ENCODE measurements at regions not wholly inside any gene's neighbourhood (a gene's known extent, or its start where the extent isn't known, plus 50 kb on each side); places are given as distances from the start of the nearest gene placed in this dataset.
"Not testable (repeated sequence)": the region's sequence is repeated elsewhere in the genome, so short reads cannot be mapped to it uniquely, and the experiment has no call there.

GRCh38 chr1:221478050-221478949 is 263.6 kb downstream of the DUSP10 start:
- DNase-seq, result no peak

DNA sequence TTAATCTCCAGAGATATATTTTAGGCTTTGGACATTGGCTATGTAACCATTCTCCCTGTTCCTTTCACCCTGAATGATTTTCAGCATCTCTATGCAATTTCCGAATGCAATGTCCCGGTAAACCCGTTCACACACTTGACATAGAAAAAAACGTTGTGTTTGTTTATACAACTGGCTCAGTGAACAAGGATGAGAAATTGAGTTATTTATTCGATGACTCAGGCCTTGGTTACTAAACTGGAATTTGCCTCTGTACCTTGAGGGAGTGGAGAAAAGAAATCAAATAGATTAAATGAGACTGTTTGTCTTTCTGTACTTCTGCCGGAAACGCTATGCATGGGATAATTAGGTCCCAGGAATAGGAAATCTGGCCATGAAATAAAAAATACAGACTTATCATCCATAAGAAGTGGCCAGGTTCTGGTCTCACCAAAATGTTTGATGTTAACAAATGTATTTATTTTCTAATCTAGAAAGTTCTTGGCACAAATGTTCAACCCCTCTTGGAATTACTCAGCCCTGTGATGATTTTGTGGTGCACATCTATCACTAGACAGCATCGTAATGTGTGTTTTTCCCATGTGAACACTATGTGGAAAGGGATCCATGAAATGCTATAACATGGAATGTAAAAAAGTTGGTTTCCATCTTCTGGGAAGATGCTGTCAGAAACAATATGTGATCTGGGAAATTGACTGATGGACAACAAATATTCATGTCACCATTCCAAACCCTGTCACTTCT is 253.9 kb downstream of the DUSP10 start:
- no peak for DNase-seq

- no peak for DNase-seq
These were observed 253.3 kb downstream of the DUSP10 start for GRCh38 chr1:221488550-221488949.

DNA sequence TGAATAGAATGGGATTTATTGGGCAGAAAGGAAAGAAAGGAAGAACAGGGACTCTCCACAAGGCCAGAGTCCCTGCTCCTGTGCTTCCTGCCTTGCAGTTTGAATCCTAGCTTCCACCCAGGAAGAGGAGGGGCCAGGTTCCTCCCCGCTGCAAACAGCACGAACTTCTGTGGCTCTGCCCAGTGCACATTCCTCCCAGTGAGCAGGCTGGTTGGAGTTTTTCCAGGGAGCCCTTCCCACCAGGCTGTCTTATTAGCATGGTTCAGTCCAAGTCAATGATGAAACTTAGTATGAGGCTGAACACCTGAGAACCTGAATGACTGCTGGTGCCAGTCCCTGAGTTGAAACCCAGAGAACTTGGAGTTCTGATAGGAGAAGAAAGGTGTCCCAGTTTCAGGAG is 247.2 kb downstream of the DUSP10 start:
- DNase-seq, result no peak

DNA sequence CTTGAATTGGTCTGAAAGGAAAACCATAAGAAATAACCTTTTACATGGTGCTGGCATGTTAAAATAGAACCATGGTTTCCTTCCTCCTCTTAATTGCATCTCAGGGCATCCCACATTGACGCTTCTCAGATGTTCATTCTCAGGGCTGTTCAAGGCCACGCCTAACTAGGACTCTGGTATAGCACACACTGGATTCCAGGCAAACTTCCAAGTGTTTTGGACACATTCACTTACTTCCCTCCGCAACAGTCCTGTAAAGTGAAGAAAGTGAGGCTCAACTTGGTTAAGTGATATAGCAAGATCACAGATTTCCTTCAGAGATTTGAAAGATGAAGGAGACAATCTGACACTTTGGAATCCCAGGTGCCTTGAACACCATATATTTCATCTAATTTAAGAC is 244.8 kb downstream of the DUSP10 start:
- DNase-seq, result no peak

DNA sequence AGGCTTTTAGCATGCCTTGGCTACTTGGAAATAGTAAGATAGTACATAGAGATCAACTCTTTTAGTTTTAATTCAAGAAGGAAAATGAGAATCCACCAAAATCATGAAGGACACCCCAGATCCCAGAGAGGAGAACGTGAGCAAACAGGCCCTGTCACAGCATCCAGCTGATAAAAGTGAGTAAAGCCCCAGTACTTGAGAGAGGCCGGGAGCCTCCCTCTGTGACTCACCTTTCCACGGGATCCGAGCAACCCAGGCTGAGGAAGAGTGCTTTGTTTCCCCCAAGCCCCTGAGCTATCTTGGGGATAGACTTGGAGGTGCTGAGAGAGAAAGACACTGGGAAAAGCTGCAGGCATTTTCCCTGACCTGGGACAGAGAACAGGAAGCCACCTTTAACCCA is 238.6 kb downstream of the DUSP10 start:
- DNase-seq, result no peak

DNA sequence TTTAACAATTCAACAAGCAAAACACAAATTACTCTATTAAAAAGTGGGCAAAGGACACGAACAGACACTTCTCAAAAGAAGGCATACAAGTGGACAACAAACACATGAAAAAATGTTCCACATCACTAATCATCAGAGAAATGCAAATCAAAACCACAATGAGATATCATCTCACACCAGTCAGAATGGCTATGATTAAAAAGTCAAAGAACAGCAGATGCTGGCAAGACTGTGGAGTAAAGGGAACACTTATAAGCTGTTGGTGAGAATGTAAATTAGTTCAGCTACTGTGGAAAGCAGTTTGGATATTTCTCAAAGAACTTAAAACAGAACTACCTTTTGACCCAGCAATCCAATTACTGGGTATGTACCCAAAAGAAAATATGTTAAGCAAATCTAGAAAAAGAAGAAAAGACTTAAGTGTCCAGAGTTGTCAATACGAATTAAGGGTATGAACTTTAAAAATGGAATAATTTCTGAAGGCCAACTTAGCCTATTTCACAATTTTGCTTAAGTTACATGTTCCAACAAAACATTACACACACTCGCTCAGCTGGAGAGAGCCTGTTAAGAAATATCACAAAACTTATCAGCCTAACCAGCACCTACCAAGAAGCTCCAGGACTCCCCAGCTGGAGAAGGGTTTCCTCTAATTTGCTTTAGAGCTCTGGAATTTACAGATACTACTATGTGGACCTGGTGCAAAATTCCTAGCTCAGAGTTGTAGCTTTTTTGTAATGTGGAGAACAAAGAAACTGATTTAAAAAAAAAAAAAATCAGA is 232.1 kb downstream of the DUSP10 start:
- no peak for DNase-seq

DNA sequence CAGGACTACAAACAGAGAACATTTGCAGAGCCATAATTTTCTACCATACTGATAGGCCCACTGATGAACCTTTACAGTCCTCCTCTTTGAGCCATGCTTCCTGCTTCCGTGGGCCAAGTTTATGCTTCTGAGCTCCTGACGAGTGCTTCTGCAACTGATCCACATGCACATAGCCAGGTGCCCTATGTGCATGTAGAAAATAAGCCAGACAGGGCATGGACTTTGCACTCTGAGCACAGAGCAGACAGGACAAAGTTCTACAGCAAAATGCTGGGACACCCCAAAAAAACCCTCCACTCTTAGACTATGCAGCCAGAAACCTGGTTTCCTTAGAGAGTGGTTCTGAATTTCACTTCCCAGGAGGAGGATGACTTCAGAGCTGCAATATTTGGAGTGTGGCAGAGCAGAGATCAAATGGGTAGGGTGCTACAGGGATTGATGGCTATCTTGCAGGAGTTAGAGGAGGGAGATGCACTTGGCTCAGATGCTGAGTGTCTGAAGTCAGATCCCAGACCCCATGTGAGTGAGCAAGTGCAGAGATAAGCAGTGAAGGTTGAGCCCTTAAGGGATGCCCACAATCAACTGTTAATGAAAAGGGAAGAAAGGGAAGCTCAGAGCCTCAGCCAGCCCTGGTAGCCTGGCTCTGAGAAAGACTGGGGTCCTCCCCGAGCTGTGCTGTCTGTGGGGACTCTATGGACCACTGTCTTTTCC is 230.9 kb downstream of the DUSP10 start:
- no peak for DNase-seq

DNA sequence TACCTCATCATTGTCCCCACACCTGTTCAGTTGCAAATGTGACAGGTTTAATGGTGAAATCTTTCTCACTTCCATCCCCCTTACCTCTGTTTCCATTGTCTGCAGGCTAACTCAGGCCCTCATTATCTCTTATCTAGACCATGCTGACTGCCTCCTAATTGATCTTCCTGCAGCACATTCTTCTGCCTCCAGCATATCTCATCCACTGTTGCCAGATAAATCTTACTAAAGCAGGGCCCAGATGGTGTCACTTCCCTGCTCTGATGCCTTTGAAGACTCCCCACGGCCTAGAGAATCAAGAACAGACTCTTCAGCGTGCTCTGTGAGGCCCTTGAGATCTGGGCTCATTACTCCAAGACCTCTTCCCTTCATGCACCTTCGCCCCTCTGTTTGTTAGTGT is 230.1 kb downstream of the DUSP10 start:
- DNase-seq, result no peak

GRCh38 chr1:221514806-221515205 is 227.1 kb downstream of the DUSP10 start:
- no peak for DNase-seq

- no peak for DNase-seq
These were observed 226.4 kb downstream of the DUSP10 start for GRCh38 chr1:221515496-221515895.

DNA sequence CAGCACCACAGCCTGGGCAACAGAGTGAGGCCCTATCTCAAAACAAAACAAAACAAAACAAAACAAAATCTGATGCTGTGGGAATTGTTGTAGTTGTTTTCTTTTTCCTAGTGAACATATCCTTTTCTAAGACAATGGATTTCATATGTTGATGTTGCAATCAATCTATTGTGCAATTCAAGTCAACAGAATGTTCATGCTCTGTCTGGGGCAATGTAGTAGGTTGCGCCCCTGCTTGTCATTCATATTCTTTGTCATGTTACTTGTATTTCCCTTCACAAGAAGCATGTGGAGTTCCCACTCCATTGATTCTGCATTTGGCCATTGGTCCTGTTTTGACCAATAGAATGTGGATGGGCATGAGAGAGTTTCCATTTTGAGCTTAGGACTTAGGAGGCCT is 223.9 kb downstream of the DUSP10 start:
- DNase-seq, result no peak

DNA sequence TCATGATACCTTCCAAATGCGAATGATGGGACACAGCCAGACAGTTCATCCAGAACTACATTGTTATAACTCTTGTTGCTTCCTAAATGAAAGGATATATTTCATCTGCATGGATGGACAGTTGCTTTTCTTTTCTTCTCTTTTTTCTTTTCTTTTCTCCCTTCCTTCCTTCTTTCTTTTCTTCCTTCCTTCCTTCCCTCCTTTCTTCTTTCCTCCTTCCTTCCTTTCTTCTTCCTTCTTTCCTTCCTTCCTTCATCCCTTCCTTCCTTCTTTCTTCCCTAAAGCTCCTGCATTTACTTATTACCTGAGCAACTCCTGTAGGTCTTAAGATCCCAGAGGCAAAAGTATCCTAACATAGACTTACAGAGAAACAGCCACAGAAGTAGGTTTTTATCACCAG is 221.6 kb downstream of the DUSP10 start:
- DNase-seq, result no peak

DNA sequence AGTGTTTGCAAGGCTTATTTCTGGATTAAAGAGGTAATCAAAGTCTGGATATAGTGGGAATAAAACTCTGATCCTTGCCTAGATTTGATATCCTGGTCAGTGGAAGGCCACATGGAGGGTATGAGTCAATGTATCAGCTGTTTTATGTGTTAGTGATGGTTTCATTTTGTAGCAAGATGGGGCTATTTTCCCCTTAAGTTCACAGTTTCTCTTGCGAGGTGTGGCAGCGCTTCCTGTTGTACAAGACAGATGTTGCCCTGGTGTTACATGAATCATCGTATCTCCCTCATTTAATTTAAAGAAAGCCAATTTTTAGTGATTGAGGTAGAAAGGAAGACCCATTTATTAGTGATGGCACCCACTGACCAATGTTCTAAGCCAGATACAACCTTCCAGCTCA is 220.2 kb downstream of the DUSP10 start:
- no peak for DNase-seq

DNA sequence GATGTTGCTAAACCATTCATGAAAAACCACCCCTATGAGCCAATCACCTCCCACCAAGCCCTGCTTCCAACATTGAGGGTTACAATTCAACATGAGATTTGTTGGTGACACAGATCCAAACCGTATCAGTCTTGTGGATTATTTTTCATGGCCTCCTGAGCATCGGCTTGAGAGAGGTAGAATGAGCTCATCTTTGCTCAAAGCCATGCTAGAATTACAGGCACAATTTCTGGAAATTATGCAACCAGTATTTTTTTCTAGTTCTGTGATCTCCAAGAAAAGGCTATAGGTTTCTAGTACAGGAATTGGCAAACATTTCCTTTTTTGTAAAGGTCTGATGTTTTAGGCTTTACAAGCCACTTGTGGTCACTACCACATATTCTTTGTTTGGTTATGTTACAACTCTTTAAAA is 219.4 kb downstream of the DUSP10 start:
- no peak for DNase-seq

DNA sequence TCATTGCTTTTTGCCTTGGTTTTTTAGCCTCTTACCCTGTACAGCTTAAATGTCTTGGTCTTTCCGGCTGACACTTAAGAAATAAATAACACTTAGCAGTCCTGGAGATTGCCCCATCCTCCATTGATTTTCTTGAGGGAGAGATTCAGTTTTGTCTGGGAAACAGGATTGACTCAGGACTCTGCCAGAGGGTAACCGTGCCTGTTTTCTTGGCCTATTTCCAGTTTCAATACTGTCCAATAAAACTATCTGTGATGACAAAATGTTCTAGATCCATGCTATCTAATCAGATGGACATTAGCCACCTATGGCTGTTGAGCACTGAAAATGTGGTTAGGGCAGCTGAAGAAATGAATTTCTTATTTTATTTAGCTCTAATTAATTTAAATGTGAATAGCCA is 216.1 kb downstream of the DUSP10 start:
- DNase-seq, result no peak

DNA sequence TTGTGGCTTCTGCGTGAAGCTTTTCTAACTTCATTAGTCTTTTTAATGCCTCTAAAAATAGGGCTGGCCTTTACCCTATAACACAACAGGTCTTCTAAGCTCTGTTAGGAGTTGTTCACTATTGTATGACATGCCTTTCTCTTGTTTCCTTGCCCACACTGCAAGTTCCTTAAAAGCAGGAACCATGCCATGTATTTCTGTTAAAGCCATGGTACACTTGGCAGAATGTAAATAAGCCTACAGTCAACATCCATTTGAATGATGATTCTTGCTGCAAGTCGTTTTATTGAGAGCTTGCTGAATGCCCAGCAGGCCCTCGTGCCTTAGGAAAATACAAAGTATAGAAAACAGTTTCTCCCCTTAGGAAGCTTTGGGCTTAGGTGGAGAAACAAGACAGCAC is 214.6 kb downstream of the DUSP10 start:
- no peak for DNase-seq

GRCh38 chr1:221527886-221528624 is 213.8 kb downstream of the DUSP10 start:
- no peak for DNase-seq

GRCh38 chr1:221530159-221530558 is 211.7 kb downstream of the DUSP10 start:
- DNase-seq, result not testable (repeated sequence)

GRCh38 chr1:221530791-221531190 is 211.1 kb downstream of the DUSP10 start:
- no peak for DNase-seq

DNA sequence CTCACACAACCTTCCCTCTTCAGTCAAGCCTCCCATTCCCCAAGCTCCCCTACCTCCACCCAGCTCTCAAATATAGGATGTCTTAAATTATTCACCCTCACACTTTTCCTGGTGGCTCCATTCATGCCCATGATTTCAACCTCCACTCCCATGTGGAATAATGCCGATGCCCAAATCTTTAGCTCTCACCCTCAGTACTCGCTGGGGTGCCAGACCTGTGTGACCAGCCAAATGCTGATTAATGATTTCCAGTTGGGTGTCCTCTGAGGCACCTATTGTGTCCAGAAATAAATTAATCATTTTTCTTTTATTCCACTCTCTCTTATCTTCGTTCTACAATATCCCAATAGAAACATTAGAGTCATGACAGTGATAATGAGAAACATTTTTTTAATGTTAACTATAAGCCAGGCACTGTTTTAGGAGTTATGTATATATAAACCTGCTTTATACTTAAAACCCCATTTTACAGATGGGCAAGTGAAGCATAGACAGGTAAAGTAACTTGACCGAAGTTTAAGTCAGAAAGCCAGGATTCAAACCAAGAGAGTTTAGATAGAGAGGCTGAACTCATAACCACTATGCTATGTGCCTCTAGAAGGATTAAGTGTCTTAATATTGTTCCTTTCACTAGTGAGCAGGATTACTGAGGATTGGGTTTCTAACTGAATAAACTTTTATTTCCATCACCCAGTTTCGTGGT is 209.7 kb downstream of the DUSP10 start:
- no peak for DNase-seq

All from NCI-H2029 treated with DMSO at 0.1 percent for 48 hours (cell line).